HG02943 (cell line): ENCODE measurements at regions not wholly inside any gene's neighbourhood (a gene's known extent, or its start where the extent isn't known, plus 50 kb on each side); places are given as distances from the start of the nearest gene placed in this dataset.

ENCODE experiments used
- ATAC-seq: cut with Tn5 transposase; IDR thresholded peaks from one replicate; pipeline ENCODE4 v1.9.1; 2021; ENCODE audit warnings: mild to moderate bottlenecking, low read depth, moderate library complexity; ENCODE audit not compliant: unreplicated experiment

- ATAC-seq = no peak
Measured at GRCh38 chr17:79332011-79332554, 257.5 kb downstream of the ENGASE start.

GRCh38 chr17:79331492-79331891, 256.9 kb downstream of the ENGASE start:
- ATAC-seq = no peak

GRCh38 chr17:79330696-79331095, 256.1 kb downstream of the ENGASE start:
- no peak for ATAC-seq

GRCh38 chr17:79330229-79330628, 255.6 kb downstream of the ENGASE start:
- no peak for ATAC-seq

- ATAC-seq = no peak
Measured at GRCh38 chr17:79326814-79327213, 252.2 kb downstream of the ENGASE start.

- no peak for ATAC-seq
Measured at GRCh38 chr17:79325709-79326430, 251.2 kb downstream of the ENGASE start.

- ATAC-seq = no peak
Measured at GRCh38 chr17:79324194-79324593, 249.6 kb downstream of the ENGASE start.

GRCh38 chr17:79323566-79323965, 248.9 kb downstream of the ENGASE start:
- ATAC-seq = no peak

GRCh38 chr17:79322211-79323123, 247.8 kb downstream of the ENGASE start:
- ATAC-seq = no peak

GRCh38 chr17:79320331-79320730, 245.7 kb downstream of the ENGASE start:
- ATAC-seq = no peak

- no peak for ATAC-seq
Measured at GRCh38 chr17:79317916-79318315, 243.3 kb downstream of the ENGASE start.

- ATAC-seq = no peak
Measured at GRCh38 chr17:79316805-79317204, 242.2 kb downstream of the ENGASE start.

- ATAC-seq = no peak
Measured at GRCh38 chr17:79315358-79316105, 240.9 kb downstream of the ENGASE start.

GRCh38 chr17:79314617-79315357, 240.2 kb downstream of the ENGASE start:
- ATAC-seq = no peak

GRCh38 chr17:79311373-79311772, 236.7 kb downstream of the ENGASE start:
- ATAC-seq = no peak

- no peak for ATAC-seq
Measured at GRCh38 chr17:79306424-79307318, 232.0 kb downstream of the ENGASE start.

- ATAC-seq = no peak
Measured at GRCh38 chr17:79305768-79306423, 231.3 kb downstream of the ENGASE start.

GRCh38 chr17:79305376-79305767, 230.7 kb downstream of the ENGASE start:
- no peak for ATAC-seq

- ATAC-seq = no peak
Measured at GRCh38 chr17:79304884-79305283, 230.3 kb downstream of the ENGASE start.
